ENCODE measurements at regions not wholly inside any gene's neighbourhood (a gene's known extent, or its start where the extent isn't known, plus 50 kb on each side); places are given as distances from the start of the nearest gene placed in this dataset.

GRCh38 chr17:15145621-15146020 lies 119.5 kb downstream of the PMP22 start:
- H3K9ac ChIP-seq (ENCODE audit: insufficient read depth, low read length, poor library complexity, severe bottlenecking), result no peak overlapping the region
- H3K36me3 ChIP-seq (replicated peaks in 1 of 2; ENCODE audit: control insufficient read depth in 1 of 2, insufficient read depth in 2 of 2, low read length in 2 of 2), result no peaks in the 10 kb centered on the region
- H3K79me2 ChIP-seq (ENCODE audit: insufficient read depth, low read length), result no peaks in the 10 kb centered on the region
- no peaks in the 10 kb centered on the region for H3K9me3 ChIP-seq (replicated peaks in 1 of 2; ENCODE audit: control insufficient read depth in 1 of 2, insufficient read depth in 1 of 2, low read length in 2 of 2)
- no peak overlapping the region for H3K4me3 ChIP-seq (replicated peaks in 1 of 3; ENCODE audit: low read depth in 2 of 3, low read length in 3 of 3)
- TF ChIP-seq CTCF (IDR thresholded peaks at IDR 0.05), result no peak
- H3K27me3 Mint-ChIP-seq (ENCODE audit: low read depth in 3 of 3), result peaks cover 2 to 11% (median 2%) of the 10 kb centered on the region in 3 donors
- H3K27ac Mint-ChIP-seq, result no peak overlapping the region
- intact Hi-C loops (cut with micrococcal nuclease), result no loop called here
- H3K4me3 Mint-ChIP-seq, result no peak overlapping the region
- no peak overlapping the region for H3K27ac ChIP-seq (ENCODE audit: low read depth in 1 of 2, low read length in 2 of 2)
- H2AFZ ChIP-seq (ENCODE audit: insufficient read depth, low read depth, low read length, poor library complexity, severe bottlenecking), result no peak overlapping the region
- no peak overlapping the region for H3K4me2 ChIP-seq (replicated peaks; ENCODE audit: extremely low read depth, low read length, poor library complexity, severe bottlenecking)
- no peaks in the 10 kb centered on the region for H3K4me1 Mint-ChIP-seq
- no peaks in the 10 kb centered on the region for H3K27me3 ChIP-seq (ENCODE audit: control insufficient read depth in 2 of 2, insufficient read depth in 2 of 2, low read length in 2 of 2)
- no peaks in the 10 kb centered on the region for H4K20me1 ChIP-seq (ENCODE audit: insufficient read depth, low read length)
- DNase-seq, result no peak
- WGBS (ENCODE audit: insufficient coverage), result 98% methylated on average over 4 of the region's 5 CpGs
- no peaks in the 10 kb centered on the region for H3K4me1 ChIP-seq (ENCODE audit: control insufficient read depth in 1 of 2, insufficient read depth in 2 of 2, low read length in 2 of 2)
- H3K36me3 Mint-ChIP-seq, result no peaks in the 10 kb centered on the region
- H3K9me3 Mint-ChIP-seq, result peaks cover 0 to 10% (median 7%) of the 10 kb centered on the region in 7 donors

GRCh38 chr17:15143524-15143923 lies 121.6 kb downstream of the PMP22 start:
- no peak for TF ChIP-seq CTCF (IDR thresholded peaks at IDR 0.05)
- Mint-ChIP-seq H3K36me3 (no peaks in the 10 kb centered on the region), H3K4me1 (no peaks in the 10 kb centered on the region), H3K4me3 (no peak overlapping the region), H3K9me3 (peaks cover 0 to 10% (median 7%) of the 10 kb centered on the region in 7 donors), H3K27ac (no peak overlapping the region), H3K27me3 (ENCODE audit: low read depth in 3 of 3) (peaks cover 2 to 13% (median 2%) of the 10 kb centered on the region in 3 donors)
- no peaks in the 10 kb centered on the region for H3K27me3 ChIP-seq (ENCODE audit: control insufficient read depth in 2 of 2, insufficient read depth in 2 of 2, low read length in 2 of 2)
- no peaks in the 10 kb centered on the region for H4K20me1 ChIP-seq (ENCODE audit: insufficient read depth, low read length)
- no peaks in the 10 kb centered on the region for H3K36me3 ChIP-seq (replicated peaks in 1 of 2; ENCODE audit: control insufficient read depth in 1 of 2, insufficient read depth in 2 of 2, low read length in 2 of 2)
- no peaks in the 10 kb centered on the region for H3K79me2 ChIP-seq (ENCODE audit: insufficient read depth, low read length)
- no peak overlapping the region for H3K9ac ChIP-seq (ENCODE audit: insufficient read depth, low read length, poor library complexity, severe bottlenecking)
- no peak overlapping the region for H3K27ac ChIP-seq (ENCODE audit: low read depth in 1 of 2, low read length in 2 of 2)
- no peak overlapping the region for H2AFZ ChIP-seq (ENCODE audit: insufficient read depth, low read depth, low read length, poor library complexity, severe bottlenecking)
- H3K4me3 ChIP-seq (replicated peaks in 1 of 3; ENCODE audit: low read depth in 2 of 3, low read length in 3 of 3), result no peak overlapping the region
- no peak for DNase-seq
- H3K9me3 ChIP-seq (replicated peaks in 1 of 2; ENCODE audit: control insufficient read depth in 1 of 2, insufficient read depth in 1 of 2, low read length in 2 of 2), result no peaks in the 10 kb centered on the region
- intact Hi-C loops (cut with micrococcal nuclease), result no loop called here
- H3K4me1 ChIP-seq (ENCODE audit: control insufficient read depth in 1 of 2, insufficient read depth in 2 of 2, low read length in 2 of 2), result no peaks in the 10 kb centered on the region
- WGBS (ENCODE audit: insufficient coverage), result 58% methylated on average over 4 of the region's 6 CpGs
- H3K4me2 ChIP-seq (replicated peaks; ENCODE audit: extremely low read depth, low read length, poor library complexity, severe bottlenecking), result no peak overlapping the region
